NCI-H1694 treated with DMSO at 0.1 percent for 48 hours (cell line): ENCODE measurements at regions not wholly inside any gene's neighbourhood (a gene's known extent, or its start where the extent isn't known, plus 50 kb on each side); places are given as distances from the start of the nearest gene placed in this dataset.
A peak's percentile ranks its signal among the peaks of the same experiment; 100 is the strongest.
"Not testable (repeated sequence)": the region's sequence is repeated elsewhere in the genome, so short reads cannot be mapped to it uniquely, and the experiment has no call there.

Experiments used
- DNase-seq: peaks from one replicate; lab custom pipeline; 2025; lab: John Stamatoyannopoulos, UW

DNA sequence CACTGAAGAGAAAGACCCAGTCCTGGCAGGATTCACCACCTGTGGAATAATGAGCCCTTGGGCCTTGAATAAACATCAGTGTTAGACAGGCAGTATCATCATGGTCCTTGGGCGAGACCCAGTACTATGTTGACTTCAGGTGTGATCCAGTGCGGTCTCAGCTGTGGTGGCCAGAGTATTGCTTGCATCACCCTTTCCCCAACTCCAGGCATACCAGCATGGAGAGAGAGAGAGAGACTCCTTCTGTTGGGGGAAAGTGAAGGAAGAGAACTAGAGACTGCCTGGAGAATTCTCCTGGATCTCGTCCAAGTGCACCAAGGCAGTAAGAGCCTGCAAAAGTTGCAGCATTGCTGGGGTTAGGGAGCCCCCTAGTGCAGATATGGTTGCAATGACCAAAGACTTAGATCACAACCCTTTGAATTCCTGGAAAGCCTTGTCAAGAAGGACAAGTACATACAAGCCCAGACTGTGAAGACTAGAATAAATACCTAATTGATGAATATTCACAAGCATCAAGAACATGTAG lies 61.1 kb upstream of the VAMP7 start:
- peak; percentile 47 for DNase-seq

- no peak for DNase-seq
Measured at GRCh38 chrX:155819525-155819924, 61.6 kb upstream of the VAMP7 start.

GRCh38 chrX:155814391-155814790 lies 66.8 kb upstream of the VAMP7 start:
- not testable (repeated sequence) for DNase-seq

- DNase-seq = no peak
Measured at GRCh38 chrX:155779831-155780230, 101.3 kb upstream of the VAMP7 start.

DNA sequence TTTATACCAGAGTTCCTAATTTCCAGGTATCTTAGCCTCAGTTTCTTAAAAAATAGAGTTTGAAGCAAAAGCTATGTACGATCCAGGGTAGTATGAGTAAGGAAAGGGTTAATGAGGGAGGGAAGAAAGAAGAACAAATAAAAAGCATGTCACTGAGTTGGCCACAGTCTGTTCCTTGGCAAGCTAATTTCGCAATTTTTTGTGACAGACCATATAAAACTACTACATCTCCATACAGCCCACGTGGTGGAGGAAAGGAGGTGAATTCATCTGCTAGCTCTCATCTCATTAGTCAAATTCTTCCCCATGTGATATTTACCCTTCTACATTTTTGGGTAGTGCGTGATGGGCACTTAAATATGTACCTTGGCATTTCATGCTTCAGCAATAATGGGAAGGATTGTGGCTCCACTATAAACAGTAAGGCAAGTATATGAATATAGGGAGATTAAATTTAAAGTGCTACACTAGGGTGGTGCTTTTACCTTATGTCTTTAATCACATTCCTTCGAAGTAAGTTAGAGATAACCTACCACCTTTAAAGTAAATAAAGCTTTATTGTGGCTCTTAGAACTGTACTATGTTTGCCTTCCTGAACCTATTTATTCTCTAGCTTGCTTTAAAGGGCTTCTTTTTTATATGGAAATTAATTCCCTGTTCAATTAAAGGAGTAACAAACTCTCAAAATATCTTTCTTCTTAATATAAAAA lies 102.1 kb upstream of the VAMP7 start:
- no peak for DNase-seq

- no peak for DNase-seq
Measured at GRCh38 chrX:155774387-155774786, 106.8 kb upstream of the VAMP7 start.

GRCh38 chrX:155767876-155768769 lies 113.0 kb upstream of the VAMP7 start:
- no peak for DNase-seq

GRCh38 chrX:155767051-155767875 lies 113.9 kb upstream of the VAMP7 start:
- no peak for DNase-seq

DNA sequence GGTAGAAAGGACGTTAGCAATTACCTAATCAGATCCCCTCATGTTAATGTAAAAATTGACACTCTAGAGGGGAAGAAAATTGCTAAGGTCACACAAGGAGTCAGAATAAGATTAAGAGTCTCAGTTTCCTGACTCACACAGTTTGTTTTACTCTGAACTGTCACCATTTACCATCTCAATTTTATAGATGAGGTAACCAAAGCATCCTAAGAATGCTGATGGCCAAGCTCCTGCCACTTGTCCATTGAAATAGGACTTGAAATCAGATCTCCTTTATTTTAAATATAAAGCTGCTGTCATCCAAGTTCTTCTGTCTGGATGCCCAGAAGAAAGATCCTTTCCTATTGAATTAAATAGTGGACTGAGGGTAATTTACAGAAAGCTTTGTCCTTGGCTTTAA lies 114.8 kb upstream of the VAMP7 start:
- DNase-seq = no peak

DNA sequence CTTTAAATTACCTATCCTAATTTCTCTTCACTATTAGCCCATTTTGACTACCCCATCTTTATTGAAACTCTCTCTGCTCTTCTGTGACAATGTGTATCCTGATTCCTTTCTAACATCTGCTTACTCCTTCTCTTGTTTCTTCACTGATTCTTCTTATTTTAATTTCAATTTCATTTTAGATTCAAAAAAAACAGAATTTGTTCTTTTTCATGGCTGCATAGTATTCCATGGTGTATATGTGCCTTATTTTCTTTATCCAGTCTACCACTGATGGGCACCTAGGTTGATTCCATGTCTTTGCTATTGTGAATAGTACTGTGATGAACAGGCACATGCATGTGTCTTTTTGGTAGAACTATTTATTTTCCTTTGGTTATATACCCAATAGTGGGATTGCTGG lies 120.0 kb upstream of the VAMP7 start:
- DNase-seq = no peak

DNA sequence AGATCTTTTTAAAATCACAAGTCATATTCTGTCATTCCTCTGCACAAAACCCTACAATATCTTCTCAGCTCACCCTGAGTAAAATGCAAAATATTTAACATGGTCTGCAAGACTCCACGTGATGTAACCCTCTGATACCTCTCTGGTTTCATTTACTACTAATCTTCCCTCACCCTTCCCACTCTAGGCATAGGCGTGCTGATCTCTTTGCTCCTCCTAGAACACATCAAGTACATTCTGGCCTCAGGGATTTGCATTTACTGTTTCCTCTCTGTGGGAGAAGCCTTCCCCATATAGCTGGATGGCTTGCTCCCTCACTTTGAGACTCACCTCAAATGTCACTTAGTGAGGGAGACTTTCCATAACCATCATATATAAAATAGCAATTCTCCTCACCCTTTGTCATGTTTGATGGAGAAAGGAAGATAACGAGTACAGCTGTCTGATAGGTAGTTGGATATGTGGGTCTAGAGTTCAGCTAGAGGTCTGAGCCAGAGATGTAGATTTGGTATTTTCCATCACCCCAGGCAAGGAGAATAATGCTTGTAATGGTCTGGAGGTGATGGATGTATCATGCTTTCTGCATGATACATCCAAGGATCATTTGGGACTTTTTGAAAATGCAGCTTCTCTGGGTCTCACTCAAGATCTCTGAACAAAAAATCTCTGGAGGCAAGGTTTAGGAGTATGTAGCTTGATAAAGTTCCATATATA lies 123.9 kb upstream of the VAMP7 start:
- no peak for DNase-seq

DNA sequence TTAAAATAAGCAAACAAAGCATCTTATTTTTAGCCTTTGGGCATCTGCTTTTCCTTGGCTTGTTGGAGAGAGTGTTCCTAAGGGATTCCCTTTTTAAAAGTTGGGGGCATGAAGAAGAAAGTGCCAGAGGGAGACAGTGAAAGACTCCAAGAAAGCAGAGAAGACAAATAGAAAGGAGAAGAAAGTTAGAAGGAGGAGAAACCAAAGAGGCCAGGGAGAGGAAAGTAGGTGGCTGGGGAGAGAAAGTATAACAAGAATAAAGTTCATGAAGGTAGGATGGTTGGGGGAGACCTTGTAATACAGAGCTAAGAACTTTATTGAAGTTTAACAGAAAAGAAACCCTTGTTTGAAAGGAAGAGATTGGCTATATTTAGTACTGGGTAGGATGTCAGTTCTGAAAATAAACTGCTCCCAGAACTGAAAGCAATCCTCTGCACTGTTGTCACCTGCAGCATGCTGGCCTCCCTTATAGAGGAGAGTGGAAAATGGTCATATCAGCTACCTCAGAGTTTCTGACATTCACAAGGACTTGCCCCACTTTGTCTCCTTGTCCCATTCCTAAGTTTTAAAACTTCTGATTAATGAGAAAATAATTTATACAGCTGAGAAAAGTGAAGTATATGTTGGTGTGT lies 125.3 kb upstream of the VAMP7 start:
- no peak for DNase-seq

GRCh38 chrX:155751131-155751530 lies 130.0 kb upstream of the VAMP7 start:
- no peak for DNase-seq

DNA sequence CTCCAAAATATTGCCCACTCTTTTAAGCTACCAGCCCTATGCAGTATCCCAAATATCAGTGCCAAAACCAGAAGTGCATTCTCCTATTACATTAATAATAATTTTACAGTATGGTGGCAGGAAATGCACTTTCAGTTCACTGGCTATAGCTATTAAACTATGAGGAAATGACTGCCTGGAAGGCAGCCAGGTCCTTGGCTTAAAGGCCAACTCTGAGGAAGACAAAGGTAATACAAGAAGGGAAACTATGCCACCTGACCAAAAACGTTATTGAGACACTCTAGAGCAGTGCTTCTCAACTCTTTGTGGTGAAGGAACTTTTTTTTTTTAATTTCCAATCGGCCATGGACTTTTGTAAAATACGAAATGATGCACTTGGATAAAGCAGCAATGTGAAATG lies 133.6 kb upstream of the VAMP7 start:
- DNase-seq = no peak

DNA sequence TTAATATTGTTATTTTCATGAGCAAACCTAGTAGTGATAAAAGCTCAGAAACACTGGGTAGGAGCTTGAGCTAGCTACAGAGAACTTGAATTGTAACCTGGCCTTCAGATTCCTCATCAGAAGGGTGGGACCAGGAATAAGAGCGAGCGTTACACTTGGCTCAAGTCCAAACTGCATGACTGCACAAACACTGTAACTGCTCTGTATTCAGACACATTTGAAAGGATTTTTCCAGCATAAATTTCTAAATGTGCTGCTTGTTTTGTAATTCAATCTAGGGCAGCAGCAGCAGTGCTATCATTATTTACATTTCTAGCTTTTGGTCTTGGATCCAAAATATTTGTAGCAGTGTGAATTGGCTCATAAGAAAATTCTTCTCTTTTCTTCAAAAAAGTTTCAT lies 133.0 kb upstream of the TMLHE start:
- DNase-seq = no peak

- no peak for DNase-seq
Measured at GRCh38 chrX:155744534-155744933, 131.8 kb upstream of the TMLHE start.

GRCh38 chrX:155728335-155728734 lies 115.6 kb upstream of the TMLHE start:
- not testable (repeated sequence) for DNase-seq

- no peak for DNase-seq
Measured at GRCh38 chrX:155718972-155719586, 106.3 kb upstream of the TMLHE start.

DNA sequence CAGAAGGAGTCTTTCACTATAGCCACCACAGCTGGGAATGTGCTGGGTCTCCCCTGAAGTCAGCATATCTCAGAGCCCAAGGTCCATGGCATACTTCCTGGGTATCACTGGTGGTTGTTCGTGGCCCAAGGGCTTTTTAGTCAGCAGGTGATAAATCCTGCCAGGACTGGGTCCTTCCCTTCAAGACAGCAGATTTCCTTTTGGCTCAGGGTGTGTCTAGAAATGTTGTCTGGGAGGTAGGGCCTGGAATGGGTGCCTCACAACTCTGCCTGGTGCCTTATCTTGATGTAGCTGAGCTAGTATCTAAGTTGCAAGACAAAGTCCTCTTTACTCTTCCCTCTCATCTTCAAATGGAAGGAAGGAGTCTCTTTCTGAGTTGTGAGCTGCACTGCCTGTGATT lies 102.4 kb upstream of the TMLHE start:
- DNase-seq = no peak

- no peak for DNase-seq
Measured at GRCh38 chrX:155695419-155695818, 82.7 kb upstream of the TMLHE start.

- no peak for DNase-seq
Measured at GRCh38 chrX:155694649-155695048, 81.9 kb upstream of the TMLHE start.
